ENCODE measurements at regions not wholly inside any gene's neighbourhood (a gene's known extent, or its start where the extent isn't known, plus 50 kb on each side); places are given as distances from the start of the nearest gene placed in this dataset.
A peak's percentile ranks its signal among the peaks of the same experiment; 100 is the strongest.

DNA sequence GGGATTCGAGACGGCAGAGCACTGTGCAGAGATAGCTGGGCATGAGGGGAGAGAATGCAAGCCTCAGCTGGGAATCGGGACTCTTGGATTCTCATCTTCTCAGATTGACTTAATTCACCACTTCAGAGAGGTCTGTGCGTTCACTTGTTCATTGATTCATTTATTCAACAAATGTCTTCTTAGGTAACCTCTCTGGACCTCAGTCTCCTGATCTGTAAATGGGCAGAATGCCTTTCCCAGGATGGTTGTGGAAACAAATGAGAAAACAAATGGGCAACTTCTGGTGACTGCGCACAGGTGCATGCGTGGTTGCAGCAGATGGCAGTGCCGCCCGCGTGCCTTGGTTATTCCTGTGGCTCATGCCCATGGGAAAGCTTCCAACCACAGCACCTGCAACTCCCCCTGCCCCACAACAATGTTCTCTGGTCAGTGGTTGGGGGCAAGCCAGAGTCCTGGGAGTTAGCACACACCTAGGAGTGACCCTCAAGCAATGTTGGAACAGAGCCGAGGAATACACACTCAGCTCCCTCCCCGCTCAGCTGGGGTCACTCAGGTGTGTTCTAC lies 110.1 kb upstream of the RUNX3 start:
- no peaks in the 10 kb centered on the region for H3K9me3 Mint-ChIP-seq
- peaks cover 20% of the 10 kb centered on the region for H3K4me1 Mint-ChIP-seq (ENCODE audit: low read depth)
- peaks cover 27% of the 10 kb centered on the region for H3K27me3 Mint-ChIP-seq (ENCODE audit: low read depth)
- no peak overlapping the region for H3K27ac Mint-ChIP-seq
- no peaks in the 10 kb centered on the region for H3K36me3 Mint-ChIP-seq (ENCODE audit: low read depth)
- H3K4me3 Mint-ChIP-seq: no peak overlapping the region

GRCh38 chr1:25039229-25039628 lies 109.2 kb upstream of the RUNX3 start:
- Mint-ChIP-seq H3K27ac (no peak overlapping the region), H3K4me3 (no peak overlapping the region), H3K4me1 (ENCODE audit: low read depth) (peaks cover 26% of the 10 kb centered on the region), H3K9me3 (no peaks in the 10 kb centered on the region), H3K36me3 (ENCODE audit: low read depth) (no peaks in the 10 kb centered on the region), H3K27me3 (ENCODE audit: low read depth) (peaks cover 23% of the 10 kb centered on the region)

GRCh38 chr1:25038699-25039098 lies 108.6 kb upstream of the RUNX3 start:
- Mint-ChIP-seq H3K4me1 (ENCODE audit: low read depth) (peaks cover 28% of the 10 kb centered on the region), H3K9me3 (no peaks in the 10 kb centered on the region), H3K27me3 (ENCODE audit: low read depth) (peaks cover 18% of the 10 kb centered on the region), H3K4me3 (no peak overlapping the region), H3K36me3 (ENCODE audit: low read depth) (no peaks in the 10 kb centered on the region), H3K27ac (no peak overlapping the region)

DNA sequence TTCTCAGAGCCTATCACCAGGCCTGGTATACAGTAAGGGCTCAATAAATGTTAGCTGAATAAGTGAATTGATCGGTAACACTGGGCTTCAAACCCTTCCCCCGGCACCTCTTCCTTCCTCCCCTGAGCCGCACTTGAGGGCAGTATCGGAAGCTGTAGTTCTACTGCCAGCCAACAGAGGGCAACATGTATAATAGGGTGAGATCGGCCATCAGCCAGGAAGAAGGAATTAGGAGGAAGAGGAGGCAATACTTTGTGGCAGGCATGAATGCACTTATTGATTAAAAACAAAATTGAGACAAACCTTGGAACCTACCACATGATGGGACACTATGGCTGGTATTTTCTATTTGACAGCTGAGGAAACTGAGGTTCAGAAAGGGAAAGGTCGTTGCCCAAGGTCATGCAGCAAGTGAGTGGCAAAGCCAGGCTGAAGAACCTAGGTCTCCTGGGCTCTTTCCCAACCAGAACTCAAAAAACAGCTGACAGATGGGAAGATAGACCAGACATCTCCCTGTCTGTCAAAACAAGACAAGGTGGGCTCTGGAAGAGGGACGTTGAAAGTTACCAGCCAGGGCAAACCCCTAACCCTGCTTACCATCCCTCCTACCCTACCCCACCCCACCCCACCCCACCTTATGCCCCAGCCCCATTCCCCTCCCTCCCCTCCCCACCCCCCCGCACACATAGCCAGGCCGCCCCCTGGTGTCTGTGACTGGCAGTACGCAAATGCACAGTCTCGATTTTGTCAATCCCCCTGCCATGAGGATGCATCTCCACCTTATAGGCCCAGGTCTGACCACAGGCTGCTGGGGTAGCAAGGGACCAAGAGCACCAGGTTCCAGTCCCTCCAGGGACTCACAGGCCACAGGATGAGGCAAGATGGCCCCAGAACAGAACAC lies 107.3 kb upstream of the RUNX3 start:
- Mint-ChIP-seq H3K27me3 (ENCODE audit: low read depth) (peaks cover 17% of the 10 kb centered on the region), H3K4me3 (no peak overlapping the region), H3K9me3 (no peaks in the 10 kb centered on the region), H3K27ac (peak overlapping the region; percentile 33), H3K36me3 (ENCODE audit: low read depth) (no peaks in the 10 kb centered on the region), H3K4me1 (ENCODE audit: low read depth) (peaks cover 40% of the 10 kb centered on the region)

DNA sequence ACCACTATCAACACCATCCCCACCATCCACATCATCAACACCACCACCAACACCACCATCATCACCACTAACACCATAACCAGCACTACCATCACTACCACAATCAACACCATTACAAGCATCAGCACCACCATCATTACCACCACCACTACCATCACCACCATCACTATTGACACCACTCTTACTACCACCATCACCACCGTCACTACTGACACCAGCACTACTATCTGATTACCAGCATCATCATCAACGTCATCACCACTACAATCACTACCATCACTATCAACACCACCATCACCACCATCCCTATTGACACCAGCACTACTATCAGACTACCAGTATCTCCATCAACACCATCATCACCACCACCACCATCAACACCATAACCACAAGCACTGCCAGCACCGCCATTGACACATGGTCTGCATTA lies 106.1 kb upstream of the RUNX3 start:
- peaks cover 48% of the 10 kb centered on the region for H3K4me1 Mint-ChIP-seq (ENCODE audit: low read depth)
- H3K36me3 Mint-ChIP-seq (ENCODE audit: low read depth): no peaks in the 10 kb centered on the region
- no peak overlapping the region for H3K4me3 Mint-ChIP-seq
- peaks cover 9% of the 10 kb centered on the region for H3K27me3 Mint-ChIP-seq (ENCODE audit: low read depth)
- no peak overlapping the region for H3K27ac Mint-ChIP-seq
- no peaks in the 10 kb centered on the region for H3K9me3 Mint-ChIP-seq

DNA sequence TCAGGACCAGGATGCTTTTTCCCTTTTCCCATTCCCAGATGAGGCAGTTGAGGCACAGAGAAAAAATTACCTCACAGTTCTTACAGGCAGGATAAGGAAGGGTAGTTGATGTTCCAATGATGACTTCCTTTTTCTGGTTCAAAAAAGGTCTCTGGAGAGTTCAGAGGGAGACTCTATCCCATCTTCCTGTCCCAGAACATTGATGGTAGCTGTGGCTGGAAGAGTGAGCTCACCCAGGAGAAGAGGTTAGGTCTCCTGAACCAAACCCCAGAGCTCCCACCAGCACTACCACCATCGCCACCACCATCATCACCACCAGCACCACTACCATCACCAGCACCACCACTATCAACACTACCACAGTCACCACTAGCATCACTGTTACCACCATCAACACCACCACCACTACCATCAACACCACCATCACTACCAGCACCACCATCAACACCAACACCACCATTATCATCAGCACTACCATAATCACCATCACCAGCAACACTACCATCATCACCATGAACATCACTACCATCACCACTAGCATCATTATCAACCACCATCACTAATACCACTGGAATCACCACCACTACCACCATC lies 105.5 kb upstream of the RUNX3 start:
- Mint-ChIP-seq H3K4me1 (ENCODE audit: low read depth) (peaks cover 50% of the 10 kb centered on the region), H3K36me3 (ENCODE audit: low read depth) (peaks cover 1% of the 10 kb centered on the region), H3K4me3 (no peak overlapping the region)

DNA sequence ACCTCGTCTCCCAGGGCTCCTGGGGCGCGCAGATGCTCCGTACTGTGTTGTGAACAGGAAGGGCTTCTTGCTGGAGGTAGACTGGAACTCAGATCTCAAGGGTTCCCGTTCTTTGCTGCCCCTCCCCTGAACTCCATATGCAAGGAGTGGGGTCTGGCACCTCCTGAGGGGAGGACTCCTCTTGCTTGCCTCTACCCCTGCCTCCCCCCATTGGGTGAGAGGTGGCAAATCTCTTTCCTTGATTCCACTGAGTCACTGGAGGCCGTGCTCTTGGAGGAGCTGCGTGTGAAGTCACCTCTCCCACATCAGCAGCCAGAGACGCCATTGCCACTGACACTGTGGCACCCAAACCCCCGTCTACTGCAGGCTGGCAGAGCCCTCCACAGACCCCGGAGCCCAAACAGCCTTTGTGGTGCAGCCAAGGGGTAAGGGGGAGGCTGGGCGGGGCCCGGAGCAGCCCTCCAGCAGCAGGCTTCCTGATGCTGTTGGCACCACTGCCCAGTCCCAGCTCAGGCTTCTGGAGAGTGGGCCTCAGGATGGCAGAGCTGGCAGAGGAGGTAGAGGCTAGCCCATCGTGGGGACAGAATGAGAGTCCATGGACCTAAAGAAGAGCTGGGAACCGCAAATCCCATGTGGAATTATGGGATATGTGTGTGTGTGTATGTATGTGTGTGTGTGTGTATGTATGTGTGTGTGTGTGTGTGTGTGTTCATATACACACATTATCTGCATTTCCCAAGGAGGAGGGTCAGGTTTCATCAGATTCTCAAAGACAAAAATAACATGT lies 104.9 kb upstream of the RUNX3 start:
- peaks cover 57% of the 10 kb centered on the region for H3K4me1 Mint-ChIP-seq (ENCODE audit: low read depth)
- no peaks in the 10 kb centered on the region for H3K9me3 Mint-ChIP-seq

More for the DNA sequence above, 105.5 kb upstream of the RUNX3 start:
- Mint-ChIP-seq H3K9me3 (no peaks in the 10 kb centered on the region), H3K27ac (no peak overlapping the region), H3K27me3 (ENCODE audit: low read depth) (peaks cover 4% of the 10 kb centered on the region)

GRCh38 chr1:25033828-25034705 lies 104.0 kb upstream of the RUNX3 start:
- H3K27ac Mint-ChIP-seq: peak overlapping the region; percentile 14
- peaks cover 65% of the 10 kb centered on the region for H3K4me1 Mint-ChIP-seq (ENCODE audit: low read depth)
- H3K27me3 Mint-ChIP-seq (ENCODE audit: low read depth): peaks cover 3% of the 10 kb centered on the region
- no peaks in the 10 kb centered on the region for H3K9me3 Mint-ChIP-seq
- H3K4me3 Mint-ChIP-seq: no peak overlapping the region
- peaks cover 1% of the 10 kb centered on the region for H3K36me3 Mint-ChIP-seq (ENCODE audit: low read depth)

More for the DNA sequence above, 104.9 kb upstream of the RUNX3 start:
- Mint-ChIP-seq H3K27me3 (ENCODE audit: low read depth) (peaks cover 3% of the 10 kb centered on the region), H3K36me3 (ENCODE audit: low read depth) (peaks cover 1% of the 10 kb centered on the region), H3K27ac (no peak overlapping the region), H3K4me3 (no peak overlapping the region)

DNA sequence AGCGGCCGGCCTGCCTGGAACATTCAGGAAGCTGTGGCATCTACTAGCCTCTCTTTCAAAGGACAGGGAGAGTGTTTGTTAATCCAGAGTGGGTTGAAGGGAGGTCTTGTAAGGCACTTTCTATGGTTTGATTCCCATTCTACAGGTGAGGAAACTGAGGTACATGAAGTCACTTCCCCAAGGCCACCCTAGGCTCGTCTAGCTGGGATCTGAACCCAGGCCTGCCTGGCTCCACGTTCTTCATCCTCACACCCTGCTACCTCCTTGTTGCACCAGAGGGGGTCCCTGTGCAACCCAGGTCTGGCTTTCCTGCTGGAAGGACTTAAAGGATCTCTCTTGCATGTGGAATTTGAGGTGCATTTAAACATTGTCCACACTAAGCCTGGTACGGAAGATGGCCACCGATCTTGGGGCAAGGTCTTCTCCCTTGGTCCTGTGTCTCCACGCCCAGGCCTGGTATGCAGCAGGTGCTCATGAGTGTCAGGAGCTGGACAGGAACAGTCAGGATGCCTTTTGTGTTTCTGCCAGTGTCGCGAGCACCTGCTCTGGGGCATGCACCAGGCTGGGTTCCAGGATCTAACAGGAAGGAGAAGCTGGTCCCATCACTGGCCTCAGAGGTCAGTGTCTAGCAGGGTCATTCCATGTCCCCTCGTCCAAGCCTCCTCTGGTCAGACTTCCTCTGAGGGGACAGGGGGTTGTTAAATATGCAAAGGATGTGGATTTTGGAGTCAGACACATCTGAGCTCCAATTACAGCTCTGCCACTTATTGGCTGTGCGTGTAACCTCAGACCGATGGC lies 103.2 kb upstream of the RUNX3 start:
- peak overlapping the region; percentile 43 for H3K4me3 Mint-ChIP-seq
- H3K27me3 Mint-ChIP-seq (ENCODE audit: low read depth): no peaks in the 10 kb centered on the region
- H3K9me3 Mint-ChIP-seq: no peaks in the 10 kb centered on the region
- peaks cover 1% of the 10 kb centered on the region for H3K36me3 Mint-ChIP-seq (ENCODE audit: low read depth)
- peaks cover 70% of the 10 kb centered on the region for H3K4me1 Mint-ChIP-seq (ENCODE audit: low read depth)
- H3K27ac Mint-ChIP-seq: peak overlapping the region; percentile 98

DNA sequence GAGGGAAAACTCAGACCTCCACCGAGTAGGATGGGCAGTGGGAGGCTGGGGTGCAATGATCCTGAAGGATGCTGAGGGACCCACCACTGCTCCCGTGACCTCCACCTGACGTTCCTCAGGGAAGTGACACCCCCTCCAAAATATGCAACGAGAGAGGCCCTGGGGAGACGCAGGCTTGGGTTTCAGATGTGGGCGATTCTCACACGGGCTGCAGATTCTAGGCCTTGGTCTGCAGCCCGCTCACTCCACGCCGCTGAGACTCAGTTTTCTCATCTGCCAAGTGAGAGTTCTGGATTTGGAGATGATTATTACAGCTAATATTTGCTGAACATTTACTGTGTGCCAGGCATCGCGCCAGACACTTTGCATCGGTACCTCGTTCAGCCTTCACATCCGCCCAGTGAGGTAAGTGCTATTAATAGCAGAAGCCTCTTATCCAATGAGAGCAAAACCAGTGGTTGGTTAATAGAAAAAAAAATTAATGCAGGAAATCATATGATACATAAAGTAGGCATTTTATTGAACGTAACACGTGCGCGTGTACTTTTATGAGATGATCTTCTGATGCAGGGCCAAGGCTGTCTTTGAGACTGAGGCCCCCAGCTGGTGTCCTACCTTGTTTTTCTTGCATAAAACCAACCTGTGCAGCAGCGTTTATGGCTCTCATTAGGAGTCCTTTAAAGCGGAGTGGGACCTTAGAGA lies 102.0 kb upstream of the RUNX3 start:
- H3K4me3 Mint-ChIP-seq: peak overlapping the region; percentile 84
- H3K27me3 Mint-ChIP-seq (ENCODE audit: low read depth): no peaks in the 10 kb centered on the region
- H3K27ac Mint-ChIP-seq: peak overlapping the region; percentile 98
- H3K9me3 Mint-ChIP-seq: no peaks in the 10 kb centered on the region
- H3K36me3 Mint-ChIP-seq (ENCODE audit: low read depth): peaks cover 1% of the 10 kb centered on the region
- H3K4me1 Mint-ChIP-seq (ENCODE audit: low read depth): peaks cover 75% of the 10 kb centered on the region

DNA sequence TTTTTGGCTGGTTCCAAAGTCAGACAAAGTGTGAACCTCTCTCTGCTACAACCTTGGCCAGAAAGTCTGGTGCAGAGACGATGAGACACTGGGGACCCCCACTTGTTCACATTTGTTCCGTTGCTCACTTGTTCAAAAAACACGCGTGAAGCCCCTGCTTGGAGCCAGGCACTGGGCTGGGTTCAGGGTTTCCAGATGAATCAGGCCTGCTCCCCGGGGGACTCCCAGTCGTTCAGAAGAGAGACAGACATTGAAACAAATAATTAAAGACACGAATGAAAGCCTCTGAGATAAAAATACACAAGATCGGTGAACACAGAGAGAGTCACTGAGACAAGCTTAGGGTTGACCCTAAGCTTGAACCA lies 101.5 kb upstream of the RUNX3 start:
- Mint-ChIP-seq H3K27me3 (ENCODE audit: low read depth) (no peaks in the 10 kb centered on the region), H3K27ac (peak overlapping the region; percentile 98), H3K4me1 (ENCODE audit: low read depth) (peaks cover 76% of the 10 kb centered on the region), H3K9me3 (no peaks in the 10 kb centered on the region), H3K4me3 (peak overlapping the region; percentile 84), H3K36me3 (ENCODE audit: low read depth) (peaks cover 1% of the 10 kb centered on the region)

DNA sequence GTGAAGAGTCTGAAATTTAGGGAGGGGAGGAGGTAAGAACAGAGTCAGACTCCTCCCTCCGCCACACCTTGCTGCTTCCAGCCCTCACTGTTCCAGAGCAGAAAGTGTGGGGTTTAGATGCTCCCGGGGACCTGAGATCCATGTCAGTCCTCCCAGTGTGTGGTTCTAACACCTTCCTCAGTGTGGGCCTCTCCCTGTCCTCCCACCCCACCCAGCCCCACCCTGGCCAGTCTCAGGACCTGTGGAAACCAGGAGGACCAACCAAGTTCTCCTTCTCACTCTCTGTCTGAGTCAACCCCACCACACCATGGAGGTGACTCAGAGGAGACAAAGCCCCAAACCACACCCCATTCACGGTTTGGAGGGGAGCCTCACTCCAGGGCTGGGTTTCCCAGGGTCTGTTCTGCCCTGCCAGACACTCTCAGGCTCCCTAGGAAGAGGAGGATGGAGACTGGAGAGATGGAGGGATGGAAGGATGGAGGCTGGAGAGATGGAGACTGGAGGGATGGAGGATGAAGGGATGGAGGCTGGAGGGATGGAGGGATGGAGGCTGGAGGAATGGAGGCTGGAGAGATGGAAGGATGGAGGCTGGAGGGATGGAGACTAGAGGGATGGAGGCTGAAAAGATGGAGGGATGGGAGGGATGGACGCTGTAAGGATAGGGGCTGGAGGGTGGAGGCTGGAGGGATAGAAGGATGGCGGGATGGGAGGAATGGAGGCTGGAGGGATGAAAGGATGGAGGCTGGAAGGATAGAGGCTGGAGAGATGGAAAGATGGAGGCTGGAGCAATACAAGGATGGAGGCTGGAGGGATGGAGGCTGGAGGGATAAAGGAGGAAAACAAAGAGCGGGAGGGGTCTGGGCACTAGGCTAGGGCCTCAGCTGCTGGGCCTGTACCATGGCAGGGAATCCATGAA lies 100.9 kb upstream of the RUNX3 start:
- H3K27ac Mint-ChIP-seq: peak overlapping the region; percentile 98

More for the DNA sequence above, 100.9 kb upstream of the RUNX3 start:
- Mint-ChIP-seq H3K36me3 (ENCODE audit: low read depth) (peaks cover 1% of the 10 kb centered on the region), H3K9me3 (no peaks in the 10 kb centered on the region), H3K4me1 (ENCODE audit: low read depth) (peaks cover 78% of the 10 kb centered on the region), H3K4me3 (peak overlapping the region; percentile 84), H3K27me3 (ENCODE audit: low read depth) (no peaks in the 10 kb centered on the region)

Measured in T-helper 1 cell treated with Interleukin-12 subunit alpha and Interleukin-12 subunit beta and Interleukin-4 antibody, amounts not matched to agents 30 μg/mL and 1 μg/mL, for 36 hours (primary cell).